Prostate gland (tissue), 2 donors: ENCODE measurements at regions not wholly inside any gene's neighbourhood (a gene's known extent, or its start where the extent isn't known, plus 50 kb on each side); places are given as distances from the start of the nearest gene placed in this dataset.

Source experiments
- POLR2A ChIP-seq: fragments of 450-650 bp; IDR thresholded peaks from one replicate; pipeline ENCODE4 v1.6.1; 2016; ENCODE audit warnings: antibody characterized with exemption, mild to moderate bottlenecking
- POLR2AphosphoS5 ChIP-seq: sonication (generic); formaldehyde crosslinking; IDR thresholded peaks from one replicate; pipeline ENCODE4 v1.6.1; 2017; ENCODE audit warnings: antibody characterized with exemption
- TF ChIP-seq, protein P1 (sequence below), 4 experiments: fragments of 200-600 bp in 2 of 4; fragments of 450-650 bp in 2 of 4; sonication (generic) in 2 of 4; IDR thresholded peaks; 1 replicate in 3 of 4; 2 replicates in 1 of 4; pipeline ENCODE4 v1.5.1; 2016 to 2019; ENCODE audit warnings: antibody characterized with exemption in 4 of 4, mild to moderate bottlenecking in 2 of 4, moderate library complexity in 2 of 4

GRCh38 chr5:155738616-155739015 is 588.3 kb upstream of the SGCD start:
- TF ChIP-seq, protein P1, sequence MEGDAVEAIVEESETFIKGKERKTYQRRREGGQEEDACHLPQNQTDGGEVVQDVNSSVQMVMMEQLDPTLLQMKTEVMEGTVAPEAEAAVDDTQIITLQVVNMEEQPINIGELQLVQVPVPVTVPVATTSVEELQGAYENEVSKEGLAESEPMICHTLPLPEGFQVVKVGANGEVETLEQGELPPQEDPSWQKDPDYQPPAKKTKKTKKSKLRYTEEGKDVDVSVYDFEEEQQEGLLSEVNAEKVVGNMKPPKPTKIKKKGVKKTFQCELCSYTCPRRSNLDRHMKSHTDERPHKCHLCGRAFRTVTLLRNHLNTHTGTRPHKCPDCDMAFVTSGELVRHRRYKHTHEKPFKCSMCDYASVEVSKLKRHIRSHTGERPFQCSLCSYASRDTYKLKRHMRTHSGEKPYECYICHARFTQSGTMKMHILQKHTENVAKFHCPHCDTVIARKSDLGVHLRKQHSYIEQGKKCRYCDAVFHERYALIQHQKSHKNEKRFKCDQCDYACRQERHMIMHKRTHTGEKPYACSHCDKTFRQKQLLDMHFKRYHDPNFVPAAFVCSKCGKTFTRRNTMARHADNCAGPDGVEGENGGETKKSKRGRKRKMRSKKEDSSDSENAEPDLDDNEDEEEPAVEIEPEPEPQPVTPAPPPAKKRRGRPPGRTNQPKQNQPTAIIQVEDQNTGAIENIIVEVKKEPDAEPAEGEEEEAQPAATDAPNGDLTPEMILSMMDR (IDR thresholded peaks at IDR 0.05), result no peak
- TF ChIP-seq POLR2AphosphoS5 (no peak), POLR2A (no peak)
